Heart left ventricle (tissue), 16 donors: ENCODE measurements at regions not wholly inside any gene's neighbourhood (a gene's known extent, or its start where the extent isn't known, plus 50 kb on each side); places are given as distances from the start of the nearest gene placed in this dataset.
"Not testable (repeated sequence)": the region's sequence is repeated elsewhere in the genome, so short reads cannot be mapped to it uniquely, and the experiment has no call there.

Source experiments
- ATAC-seq, 4 donors: fragments of 200-7000 bp; cut with Tn5 transposase; one replicate each; pipeline ENCODE4 v1.9.1; 2020 to 2022; ENCODE audit warnings: moderate library complexity in 4 of 4, mild to moderate bottlenecking in 3 of 4, moderate number of reproducible peaks in 1 of 4
- DNase-seq, 5 donors: peaks; one replicate each; pipeline ENCODE4 v3.0.0-alpha.2; 2020
- H3K27ac ChIP-seq, 12 donors: fragments of 200-600 bp; sonication (generic) in 4 of 12; one replicate each; pipeline versions ENCODE4 v1.5.0 to v1.8.0; 2016 to 2022; ENCODE audit warnings: mild to moderate bottlenecking in 2 of 12
- H3K27me3 ChIP-seq, 9 donors: fragments of 200-600 bp; sonication (generic) in 2 of 9; one replicate each; pipeline versions ENCODE4 v1.5.1 to v1.8.0; 2016 to 2022; ENCODE audit warnings: mild to moderate bottlenecking in 3 of 9
- H3K36me3 ChIP-seq, 9 donors: fragments of 200-600 bp; sonication (generic) in 2 of 9; one replicate each; pipeline versions ENCODE4 v1.5.0 to v1.8.0; 2018 to 2022; ENCODE audit warnings: mild to moderate bottlenecking in 2 of 9
- H3K4me1 ChIP-seq, 12 donors: fragments of 200-600 bp; sonication (generic) in 4 of 12; one replicate each; pipeline versions ENCODE4 v1.5.0 to v1.8.0; 2016 to 2022; ENCODE audit warnings: mild to moderate bottlenecking in 3 of 12
- H3K4me3 ChIP-seq, 12 donors: fragments of 200-600 bp; sonication (generic) in 4 of 12; one replicate each; pipeline versions ENCODE4 v1.5.0 to v1.8.0; 2017 to 2022; ENCODE audit warnings: mild to moderate bottlenecking in 9 of 12, moderate library complexity in 4 of 12
- H3K9me3 ChIP-seq, 12 donors: fragments of 200-600 bp; sonication (generic) in 4 of 12; one replicate each; pipeline versions ENCODE4 v1.5.0 to v1.8.0; 2016 to 2022; ENCODE audit warnings: mild to moderate bottlenecking in 1 of 12
- POLR2A ChIP-seq, 2 donors: fragments of 450-650 bp; IDR thresholded peaks; one replicate each; pipeline ENCODE4 v1.6.1; 2017; ENCODE audit warnings: antibody characterized with exemption in 2 of 2, mild to moderate bottlenecking in 2 of 2, moderate library complexity in 2 of 2
- WGBS, 4 donors: extraction: QIAGEN DNeasy Blood & Tissue Kit in 2 of 4; methylation state at CpG; one replicate each; pipeline versions ENCODE4 v1.1.5 to v1.1.7; 2013 to 2018; 5-methylcytosine and 5-hydroxymethylcytosine counted together
- intact Hi-C, 10 donors: fragments of 100-400 bp; cut with DNase I; formaldehyde crosslinking; loops; one replicate each; pipeline versions ENCODE4 v1.11.1 to v1.14.2; 2022
- TF ChIP-seq, protein P1 (sequence below), 12 donors: fragments of 200-600 bp; sonication (generic) in 4 of 12; IDR thresholded peaks; one replicate each; pipeline versions ENCODE4 v1.5.0 to v1.8.0; 2018 to 2022; ENCODE audit warnings: antibody characterized with exemption in 12 of 12, mild to moderate bottlenecking in 5 of 12
- donor health status: ischemic (EF 13 %, LVEDD 7.1; RV severe dilation, severe dysfunction).
- donor health status: healthy with polysubstance abuse.
- donor health status: DM: no; HTN: yes; CAD: no.
- donor health status: DM: no; HTN: no; CAD: no.
- donor health status: ischemic (EF 25% LVEDD 6.9; RV normal size, moderate dysfunction).
- donor health status: ischemic (EF 25% LVEDD 5.7; RV mildly dilated, moderate dysfunction).
- donor health status: healthy.
- donor health status: DM: yes; HTN: yes; CAD: no.
- donor health status: ischemic (EF 35%, LVEDD 5.7; RV mildly dilated, moderate dysfunction).
- donor health status: nonischemic (EF 11% LVEDD 7.7; RV severe dilation, severe dysfunction).
- donor health status: DM: yes; HTN: yes; CAD: no.
- donor health status: PGD.
- donor health status: ischemic (EF 29% LVEDD 5.4; RV normal size, mild dysfunction).
- donor health status: nonischemic (EF 23%, LVEDD 6.1; RV moderate dilation, normal function).

DNA sequence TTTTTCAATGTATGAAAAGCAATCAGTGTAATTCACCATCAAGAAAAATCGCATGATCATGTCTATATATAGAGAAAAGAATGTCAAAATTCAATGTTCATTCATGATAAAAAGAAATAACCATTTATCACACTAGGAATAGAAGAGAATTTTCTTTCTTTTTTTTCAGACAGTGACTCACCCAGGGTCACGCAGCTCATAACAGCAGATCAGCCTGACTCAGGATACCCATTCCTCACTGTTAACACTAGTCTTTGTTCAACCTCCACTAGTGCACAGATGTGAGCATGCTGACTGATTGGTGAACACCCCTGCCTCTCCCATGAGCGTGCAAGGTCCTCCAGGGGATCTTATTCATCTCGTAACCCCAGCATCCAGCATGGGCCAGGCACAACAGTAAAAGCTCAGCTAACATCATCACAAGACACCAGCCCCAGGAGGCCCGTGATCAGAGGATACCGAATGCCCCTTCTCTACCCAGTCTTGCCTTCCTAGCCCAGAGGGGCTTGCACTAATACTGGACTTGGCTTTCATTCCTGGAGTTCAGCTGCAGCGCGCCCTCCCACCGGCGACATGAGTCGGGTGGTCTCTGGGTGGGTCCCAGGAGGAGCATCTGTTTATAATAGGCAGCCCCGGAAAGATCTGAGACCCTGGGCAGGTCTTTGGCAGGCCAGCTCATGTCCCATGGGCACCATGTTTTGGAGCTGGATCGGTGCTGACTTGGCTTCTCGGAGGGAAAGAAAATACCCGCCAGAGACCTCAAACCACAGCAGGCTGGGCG lies 539.5 kb upstream of the SLC10A2 start:
- intact Hi-C loops = no loop called here
- Histone ChIP-seq H3K4me1 (no peaks in the 10 kb centered on the region), H3K27ac (no peak overlapping the region), H3K36me3 (no peaks in the 10 kb centered on the region), H3K4me3 (no peak overlapping the region), H3K9me3 (peaks cover 0 to 5% (median 0%) of the 10 kb centered on the region in 12 donors), H3K27me3 (no peaks in the 10 kb centered on the region)
- 88 to 96% (median 89%) methylated on average over 12 to 16 of the region's 16 CpGs for WGBS, 4 donors
- TF ChIP-seq, protein P1, sequence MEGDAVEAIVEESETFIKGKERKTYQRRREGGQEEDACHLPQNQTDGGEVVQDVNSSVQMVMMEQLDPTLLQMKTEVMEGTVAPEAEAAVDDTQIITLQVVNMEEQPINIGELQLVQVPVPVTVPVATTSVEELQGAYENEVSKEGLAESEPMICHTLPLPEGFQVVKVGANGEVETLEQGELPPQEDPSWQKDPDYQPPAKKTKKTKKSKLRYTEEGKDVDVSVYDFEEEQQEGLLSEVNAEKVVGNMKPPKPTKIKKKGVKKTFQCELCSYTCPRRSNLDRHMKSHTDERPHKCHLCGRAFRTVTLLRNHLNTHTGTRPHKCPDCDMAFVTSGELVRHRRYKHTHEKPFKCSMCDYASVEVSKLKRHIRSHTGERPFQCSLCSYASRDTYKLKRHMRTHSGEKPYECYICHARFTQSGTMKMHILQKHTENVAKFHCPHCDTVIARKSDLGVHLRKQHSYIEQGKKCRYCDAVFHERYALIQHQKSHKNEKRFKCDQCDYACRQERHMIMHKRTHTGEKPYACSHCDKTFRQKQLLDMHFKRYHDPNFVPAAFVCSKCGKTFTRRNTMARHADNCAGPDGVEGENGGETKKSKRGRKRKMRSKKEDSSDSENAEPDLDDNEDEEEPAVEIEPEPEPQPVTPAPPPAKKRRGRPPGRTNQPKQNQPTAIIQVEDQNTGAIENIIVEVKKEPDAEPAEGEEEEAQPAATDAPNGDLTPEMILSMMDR (IDR thresholded peaks at IDR 0.05) = no peak
- no peak for TF ChIP-seq POLR2A (IDR thresholded peaks at IDR 0.05)
- DNase-seq (peak in 2 of 5 donors; percentile 18 to 26), ATAC-seq (no peak)

DNA sequence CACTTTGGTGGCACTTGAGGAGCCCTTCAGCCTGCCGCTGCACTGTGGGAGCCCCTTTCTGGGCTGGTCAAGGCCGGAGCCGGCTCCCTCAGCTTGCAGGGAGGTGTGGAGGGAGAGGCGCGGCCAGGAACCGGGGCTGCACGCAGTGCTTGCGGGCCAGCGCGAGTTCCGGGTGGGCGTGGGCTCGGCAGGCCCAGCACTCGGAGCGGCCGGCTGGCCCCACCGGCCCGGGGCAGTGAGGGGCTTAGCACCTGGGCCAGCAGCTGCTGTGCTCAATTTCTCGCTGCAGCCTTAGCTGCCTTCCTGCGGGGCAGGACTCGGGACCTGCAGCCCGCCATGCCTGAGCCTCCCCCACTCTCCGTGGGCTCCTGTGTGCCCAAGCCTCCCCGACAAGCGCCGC lies 533.7 kb upstream of the SLC10A2 start:
- 87 to 98% (median 91%) methylated on average over 14 to 26 of the region's 26 CpGs for WGBS, 4 donors
- DNase-seq = peak in 1 of 5 donors; percentile 46
- ATAC-seq, H3K4me1 ChIP-seq, intact Hi-C loops, H3K9me3 ChIP-seq, H3K4me3 ChIP-seq, H3K36me3 ChIP-seq, H3K27me3 ChIP-seq, H3K27ac ChIP-seq: not testable (repeated sequence)

DNA sequence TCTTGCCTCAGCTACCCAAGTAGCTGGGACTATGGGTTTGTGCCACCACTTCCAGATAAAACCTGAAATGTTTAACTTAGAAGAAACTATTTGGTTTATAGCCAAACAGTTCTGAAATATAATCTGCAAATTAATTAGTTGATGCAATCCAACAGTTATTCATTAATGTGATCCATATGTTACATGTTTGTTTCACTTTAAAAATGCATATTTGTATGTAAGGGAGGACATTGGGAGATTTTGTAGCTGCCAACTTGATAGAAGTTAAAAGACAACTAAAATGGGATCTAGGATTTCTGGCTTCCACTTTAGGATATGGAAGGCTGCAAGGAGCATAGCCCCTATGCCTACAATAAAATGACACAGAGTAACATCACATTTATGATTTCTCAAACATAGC lies 532.5 kb upstream of the SLC10A2 start:
- ATAC-seq = no peak
- H3K4me3 ChIP-seq = no peak overlapping the region

GRCh38 chr13:103573446-103573845 lies 507.2 kb upstream of the SLC10A2 start:
- no peak overlapping the region for H3K27ac ChIP-seq
- H3K9me3 ChIP-seq = peaks cover 0 to 30% (median 11%) of the 10 kb centered on the region in 12 donors
- no peaks in the 10 kb centered on the region for H3K4me1 ChIP-seq
- DNase-seq = no peak
- ATAC-seq = no peak
- H3K36me3 ChIP-seq = no peaks in the 10 kb centered on the region
- TF ChIP-seq POLR2A (IDR thresholded peaks at IDR 0.05) = no peak
- TF ChIP-seq, protein P1 (IDR thresholded peaks at IDR 0.05) = no peak
- intact Hi-C loops = no loop called here
- WGBS, 4 donors = 90 to 96% (median 93%) methylated on average over 4 of the region's 4 CpGs
- no peak overlapping the region for H3K4me3 ChIP-seq
- no peaks in the 10 kb centered on the region for H3K27me3 ChIP-seq

More for the DNA sequence above, 532.5 kb upstream of the SLC10A2 start:
- no peak for TF ChIP-seq POLR2A (IDR thresholded peaks at IDR 0.05)
- TF ChIP-seq, protein P1 (IDR thresholded peaks at IDR 0.05) = no peak
- Histone ChIP-seq H3K9me3 (no peaks in the 10 kb centered on the region), H3K27me3 (no peaks in the 10 kb centered on the region), H3K27ac (no peak overlapping the region), H3K4me1 (no peaks in the 10 kb centered on the region), H3K36me3 (no peaks in the 10 kb centered on the region)
- intact Hi-C loops = no loop called here
- no peak for DNase-seq

- Histone ChIP-seq H3K9me3 (peaks cover 0 to 18% (median 2%) of the 10 kb centered on the region in 12 donors), H3K4me3 (no peak overlapping the region), H3K27ac (no peak overlapping the region), H3K27me3 (no peaks in the 10 kb centered on the region), H3K36me3 (no peaks in the 10 kb centered on the region), H3K4me1 (no peaks in the 10 kb centered on the region)
- no peak for ATAC-seq
- TF ChIP-seq POLR2A (IDR thresholded peaks at IDR 0.05) = no peak
- TF ChIP-seq, protein P1 (IDR thresholded peaks at IDR 0.05) = no peak
- WGBS, 4 donors = 55 to 62% (median 56%) methylated on average over 5 of the region's 5 CpGs
- intact Hi-C loops = no loop called here
- DNase-seq = no peak
Observed at GRCh38 chr13:103568314-103568713, 502.1 kb upstream of the SLC10A2 start.
